ENCODE measurements at regions not wholly inside any gene's neighbourhood (a gene's known extent, or its start where the extent isn't known, plus 50 kb on each side); places are given as distances from the start of the nearest gene placed in this dataset.

GRCh38 chr16:81163671-81164070 lies 67.5 kb upstream of the GCSH start:
- H3K79me1 ChIP-seq (ENCODE audit: low read depth, low read length), result no peaks in the 10 kb centered on the region
- no peak overlapping the region for H3K14ac ChIP-seq (ENCODE audit: insufficient read length)
- no peak for DNase-seq (ENCODE audit: low read depth in 1 of 2, low spot score in 2 of 2)
- H2BK5ac ChIP-seq (ENCODE audit: low read depth, low read length), result no peak overlapping the region
- H4K91ac ChIP-seq (replicated peaks; ENCODE audit: insufficient read length, low read length), result no peak overlapping the region
- no peak overlapping the region for H4K8ac ChIP-seq (ENCODE audit: extremely low read depth, insufficient read depth, low read length)
- H3K9ac ChIP-seq (replicated peaks in 1 of 4; ENCODE audit: extremely low read depth in 1 of 4, low read depth in 3 of 4, low read length in 3 of 4), result no peak overlapping the region
- H3K4me2 ChIP-seq (ENCODE audit: insufficient read depth in 1 of 2, low read depth in 2 of 2, low read length in 2 of 2), result no peak overlapping the region
- H3K4me3 ChIP-seq (ENCODE audit: extremely low read depth in 1 of 4, insufficient read depth in 2 of 4, low read depth in 3 of 4, low read length in 4 of 4), result no peak overlapping the region
- no peaks in the 10 kb centered on the region for H3K27me3 ChIP-seq (replicated peaks in 1 of 4; ENCODE audit: control insufficient read depth in 3 of 4, extremely low read depth in 1 of 4, insufficient read depth in 3 of 4, low read length in 3 of 4)
- no peak overlapping the region for H4K5ac ChIP-seq (ENCODE audit: insufficient read length, low read depth, low read length)
- FAIRE-seq, result no peak
- ChIA-PET POLR2A (ENCODE audit: partially characterized antibody) (interaction anchor here (1.6 to 2.1 kb wide), 2 partner anchors 9 to 17 kb away, joined by 3 to 7 read pairs; no protein-coding TSS in a partner anchor), CTCF (ENCODE audit: partially characterized antibody) (interaction anchor here (0.7 to 1.4 kb wide), 6 partner anchors 9 to 544 kb away, joined by 3 to 4 read pairs (median 4); no protein-coding TSS in a partner anchor)
- no peak for TF ChIP-seq BCL11A (IDR thresholded peaks at IDR 0.05; ENCODE audit: low read depth in 2 of 2, low read length in 2 of 2)
- no peak overlapping the region for H2BK12ac ChIP-seq (ENCODE audit: low read depth, low read length)
- no peak overlapping the region for H3K27ac ChIP-seq (ENCODE audit: low read depth, low read length)
- peaks cover 0 to 4% of the 10 kb centered on the region in 2 experiments; a peak in 1 of 4 replicates for H3K9me3 ChIP-seq (ENCODE audit: insufficient read depth in 2 of 2, low read depth in 1 of 2, low read length in 1 of 2)
- no peak overlapping the region for H2AK5ac ChIP-seq (ENCODE audit: low read depth, low read length)
- H3K23ac ChIP-seq (ENCODE audit: insufficient read length), result no peak overlapping the region
- H3K18ac ChIP-seq (ENCODE audit: extremely low read depth, low read length), result no peak overlapping the region
- H3K36me3 ChIP-seq (ENCODE audit: control insufficient read depth in 2 of 4, insufficient read depth in 4 of 4, low read length in 3 of 4), result no peaks in the 10 kb centered on the region; a peak in 1 of 8 replicates
- H2BK120ac ChIP-seq (replicated peaks; ENCODE audit: low read depth, low read length), result no peak overlapping the region
- no peak overlapping the region for H2AFZ ChIP-seq (ENCODE audit: low read length)
- H3K4me1 ChIP-seq (replicated peaks in 1 of 4; ENCODE audit: control insufficient read depth in 3 of 4, insufficient read depth in 4 of 4, low read length in 3 of 4), result no peaks in the 10 kb centered on the region
- H2BK15ac ChIP-seq (ENCODE audit: low read length), result no peak overlapping the region; the same call in 1 of the 2 replicates
- WGBS, 2 experiments (ENCODE audit: extremely low coverage in 1 of 2, insufficient coverage in 1 of 2, insufficient read length in 1 of 2, insufficient replicate concordance in 2 of 2, low coverage in 1 of 2, low lambda C conversion rate in 2 of 2, missing lambda C conversion rate in 1 of 2), result 82% methylated on average over 8 of the region's 9 CpGs; no CpG with 5 or more reads in 1 of the 2 experiments
- peaks cover 5% of the 10 kb centered on the region; the same call in 1 of the 2 replicates for H3K23me2 ChIP-seq (ENCODE audit: low read depth, low read length)
- H4K20me1 ChIP-seq (replicated peaks in 1 of 2; ENCODE audit: control insufficient read depth in 1 of 2, insufficient read depth in 2 of 2, low read length in 2 of 2), result peaks cover 0 to 8% of the 10 kb centered on the region in 2 experiments
- H3K4ac ChIP-seq (replicated peaks; ENCODE audit: insufficient read length, low read depth, low read length), result no peak overlapping the region
- H3K56ac ChIP-seq (replicated peaks; ENCODE audit: insufficient read length, low read depth, low read length), result no peak overlapping the region
- no peaks in the 10 kb centered on the region for H3K79me2 ChIP-seq (ENCODE audit: control insufficient read depth in 1 of 2, insufficient read depth in 2 of 2, low read length in 2 of 2)
- H2BK20ac ChIP-seq (ENCODE audit: low read length), result no peak overlapping the region

Data from H1 (cell line).